ENCODE measurements at regions not wholly inside any gene's neighbourhood (a gene's known extent, or its start where the extent isn't known, plus 50 kb on each side); places are given as distances from the start of the nearest gene placed in this dataset.
"Not testable (repeated sequence)": the region's sequence is repeated elsewhere in the genome, so short reads cannot be mapped to it uniquely, and the experiment has no call there.

GRCh38 chr5:121665542-121665941 lies 186.1 kb upstream of the FTMT start:
- not testable (repeated sequence) for DNase-seq (ENCODE audit: low spot score)

GRCh38 chr5:121667292-121667691 lies 184.4 kb upstream of the FTMT start:
- no peak for DNase-seq (ENCODE audit: low spot score)

- no peak for DNase-seq (ENCODE audit: low spot score)
Measured at GRCh38 chr5:121668635-121669034, 183.0 kb upstream of the FTMT start.

- DNase-seq (ENCODE audit: low spot score), result no peak
Measured at GRCh38 chr5:121671624-121672023, 180.1 kb upstream of the FTMT start.

GRCh38 chr5:121675924-121676323 lies 175.8 kb upstream of the FTMT start:
- no peak for DNase-seq (ENCODE audit: low spot score)

GRCh38 chr5:121681229-121681855 lies 170.3 kb upstream of the FTMT start:
- no peak for DNase-seq (ENCODE audit: low spot score)

- no peak for DNase-seq (ENCODE audit: low spot score)
Measured at GRCh38 chr5:121688126-121688525, 163.6 kb upstream of the FTMT start.

GRCh38 chr5:121688781-121689180 lies 162.9 kb upstream of the FTMT start:
- no peak for DNase-seq (ENCODE audit: low spot score)

- DNase-seq (ENCODE audit: low spot score), result no peak
Measured at GRCh38 chr5:121691478-121691877, 160.2 kb upstream of the FTMT start.

- no peak for DNase-seq (ENCODE audit: low spot score)
Measured at GRCh38 chr5:121692158-121692557, 159.5 kb upstream of the FTMT start.

- DNase-seq (ENCODE audit: low spot score), result no peak
Measured at GRCh38 chr5:121693864-121694263, 157.8 kb upstream of the FTMT start.

GRCh38 chr5:121695307-121695706 lies 156.4 kb upstream of the FTMT start:
- DNase-seq (ENCODE audit: low spot score), result no peak

GRCh38 chr5:121698690-121699089 lies 153.0 kb upstream of the FTMT start:
- DNase-seq (ENCODE audit: low spot score), result no peak

GRCh38 chr5:121701731-121702130 lies 150.0 kb upstream of the FTMT start:
- DNase-seq (ENCODE audit: low spot score), result no peak

GRCh38 chr5:121702682-121703081 lies 149.0 kb upstream of the FTMT start:
- DNase-seq (ENCODE audit: low spot score), result no peak

- no peak for DNase-seq (ENCODE audit: low spot score)
Measured at GRCh38 chr5:121704291-121704690, 147.4 kb upstream of the FTMT start.

GRCh38 chr5:121706686-121707085 lies 145.0 kb upstream of the FTMT start:
- DNase-seq (ENCODE audit: low spot score), result no peak

- DNase-seq (ENCODE audit: low spot score), result no peak
Measured at GRCh38 chr5:121707178-121707577, 144.5 kb upstream of the FTMT start.

- no peak for DNase-seq (ENCODE audit: low spot score)
Measured at GRCh38 chr5:121711416-121711815, 140.3 kb upstream of the FTMT start.

- DNase-seq (ENCODE audit: low spot score), result no peak
Measured at GRCh38 chr5:121719255-121719654, 132.4 kb upstream of the FTMT start.

- no peak for DNase-seq (ENCODE audit: low spot score)
Measured at GRCh38 chr5:121725450-121725849, 126.2 kb upstream of the FTMT start.

- no peak for DNase-seq (ENCODE audit: low spot score)
Measured at GRCh38 chr5:121726991-121727390, 124.7 kb upstream of the FTMT start.

GRCh38 chr5:121731377-121731776 lies 120.3 kb upstream of the FTMT start:
- no peak for DNase-seq (ENCODE audit: low spot score)

- DNase-seq (ENCODE audit: low spot score), result no peak
Measured at GRCh38 chr5:121735618-121736017, 116.1 kb upstream of the FTMT start.

GRCh38 chr5:121737120-121737519 lies 114.6 kb upstream of the FTMT start:
- no peak for DNase-seq (ENCODE audit: low spot score)
